GM12892 (cell line): ENCODE measurements at regions not wholly inside any gene's neighbourhood (a gene's known extent, or its start where the extent isn't known, plus 50 kb on each side); places are given as distances from the start of the nearest gene placed in this dataset.

Experiments used
- POLR2A ChIP-seq: IDR thresholded peaks from 2 replicates; pipeline ENCODE4 v1.6.1; 2011; ENCODE audit warnings: low read depth, low read length, control low read depth
- POLR2AphosphoS5 ChIP-seq: IDR thresholded peaks from 2 replicates; pipeline ENCODE4 v1.6.1; 2011; ENCODE audit warnings: low read depth, low read length, control low read depth

- no peak for TF ChIP-seq POLR2AphosphoS5
- TF ChIP-seq POLR2A = no peak
Measured at GRCh38 chr1:199312626-199313025, 673.8 kb downstream of the PTPRC start.
